ENCODE measurements at regions not wholly inside any gene's neighbourhood (a gene's known extent, or its start where the extent isn't known, plus 50 kb on each side); places are given as distances from the start of the nearest gene placed in this dataset.
A peak's percentile ranks its signal among the peaks of the same experiment; 100 is the strongest.

GRCh38 chr6:97842521-97842920, 559.5 kb upstream of the MMS22L start:
- no peak for DNase-seq (ENCODE audit: low read depth)
- no peak overlapping the region for H3K4me3 ChIP-seq (replicated peaks; ENCODE audit: low read depth, low read length)
- TF ChIP-seq CTCF (IDR thresholded peaks at IDR 0.05; ENCODE audit: low read length, missing control alignments): no peak

GRCh38 chr6:97849390-97849789, 566.4 kb upstream of the MMS22L start:
- DNase-seq (ENCODE audit: low read depth): no peak
- TF ChIP-seq CTCF (IDR thresholded peaks at IDR 0.05; ENCODE audit: low read length, missing control alignments): no peak

GRCh38 chr6:97850458-97851212, 567.6 kb upstream of the MMS22L start:
- H3K4me3 ChIP-seq (replicated peaks; ENCODE audit: low read depth, low read length): no peak overlapping the region
- DNase-seq (ENCODE audit: low read depth): peak; percentile 0
- TF ChIP-seq CTCF (IDR thresholded peaks at IDR 0.05; ENCODE audit: low read length, missing control alignments): no peak

More at GRCh38 chr6:97849390-97849789, 566.4 kb upstream of the MMS22L start:
- no peak overlapping the region for H3K4me3 ChIP-seq (replicated peaks; ENCODE audit: low read depth, low read length)

GRCh38 chr6:97863697-97864096, 580.7 kb upstream of the MMS22L start:
- no peak for TF ChIP-seq CTCF (IDR thresholded peaks at IDR 0.05; ENCODE audit: low read length, missing control alignments)
- no peak for DNase-seq (ENCODE audit: low read depth)
- no peak overlapping the region for H3K4me3 ChIP-seq (replicated peaks; ENCODE audit: low read depth, low read length)

- TF ChIP-seq CTCF (IDR thresholded peaks at IDR 0.05; ENCODE audit: low read length, missing control alignments): no peak
- no peak overlapping the region for H3K4me3 ChIP-seq (replicated peaks; ENCODE audit: low read depth, low read length)
- no peak for DNase-seq (ENCODE audit: low read depth)
These were observed 581.4 kb upstream of the MMS22L start for GRCh38 chr6:97864366-97864765.

GRCh38 chr6:97864826-97865225, 581.8 kb upstream of the MMS22L start:
- H3K4me3 ChIP-seq (replicated peaks; ENCODE audit: low read depth, low read length): no peak overlapping the region
- no peak for TF ChIP-seq CTCF (IDR thresholded peaks at IDR 0.05; ENCODE audit: low read length, missing control alignments)
- DNase-seq (ENCODE audit: low read depth): no peak

- no peak overlapping the region for H3K4me3 ChIP-seq (replicated peaks; ENCODE audit: low read depth, low read length)
- no peak for TF ChIP-seq CTCF (IDR thresholded peaks at IDR 0.05; ENCODE audit: low read length, missing control alignments)
- no peak for DNase-seq (ENCODE audit: low read depth)
These were observed 582.6 kb upstream of the MMS22L start for GRCh38 chr6:97865612-97866011.
